ENCODE measurements at regions not wholly inside any gene's neighbourhood (a gene's known extent, or its start where the extent isn't known, plus 50 kb on each side); places are given as distances from the start of the nearest gene placed in this dataset.

GRCh38 chr18:67241299-67241698 lies 275.2 kb downstream of the DSEL start:
- Histone ChIP-seq H3K4me3 (ENCODE audit: extremely low read depth, insufficient read depth, low read length, poor library complexity, severe bottlenecking) (no peak overlapping the region), H3K36me3 (ENCODE audit: control insufficient read depth, insufficient read depth, low read length) (no peaks in the 10 kb centered on the region), H3K4me1 (ENCODE audit: control insufficient read depth, insufficient read depth, low read length, poor library complexity, severe bottlenecking) (no peaks in the 10 kb centered on the region), H3K9me3 (ENCODE audit: control insufficient read depth, low read length) (no peaks in the 10 kb centered on the region), H3K27ac (ENCODE audit: low read depth, low read length, severe bottlenecking) (no peak overlapping the region)
- 86% methylated on average over 1 of the region's 1 CpG; no CpG with 5 or more reads in 1 of the 2 experiments for WGBS, 2 experiments (ENCODE audit: insufficient coverage in 2 of 2)

DNA sequence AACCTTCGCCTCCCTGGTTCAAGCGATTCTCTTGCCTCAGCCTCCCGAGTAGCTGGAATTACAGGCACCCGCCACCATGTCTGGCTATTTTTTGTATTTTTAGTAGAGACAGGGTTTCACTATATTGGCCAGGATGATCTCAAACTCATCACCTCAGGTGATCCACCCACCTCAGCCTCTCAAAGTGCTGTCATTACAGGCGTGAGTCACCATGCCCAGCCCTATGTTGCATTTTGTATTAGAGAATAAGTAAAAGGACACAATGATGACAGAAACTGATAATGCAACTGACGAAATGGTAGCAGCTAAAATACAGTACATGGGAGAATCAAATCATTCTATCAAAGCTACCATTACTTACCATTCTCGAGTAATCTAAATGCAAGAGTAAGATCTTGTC lies 276.7 kb downstream of the DSEL start:
- H3K9me3 ChIP-seq (ENCODE audit: control insufficient read depth, low read length): no peaks in the 10 kb centered on the region
- H3K4me3 ChIP-seq (ENCODE audit: extremely low read depth, insufficient read depth, low read length, poor library complexity, severe bottlenecking): no peak overlapping the region
- no peaks in the 10 kb centered on the region for H3K4me1 ChIP-seq (ENCODE audit: control insufficient read depth, insufficient read depth, low read length, poor library complexity, severe bottlenecking)
- no peak overlapping the region for H3K27ac ChIP-seq (ENCODE audit: low read depth, low read length, severe bottlenecking)
- H3K36me3 ChIP-seq (ENCODE audit: control insufficient read depth, insufficient read depth, low read length): no peaks in the 10 kb centered on the region
- 90 to 93% methylated on average over 2 to 4 of the region's 7 CpGs for WGBS, 2 experiments (ENCODE audit: insufficient coverage in 2 of 2)

- peaks cover 5% of the 10 kb centered on the region for H3K9me3 ChIP-seq (ENCODE audit: control insufficient read depth, low read length)
- H3K4me1 ChIP-seq (ENCODE audit: control insufficient read depth, insufficient read depth, low read length, poor library complexity, severe bottlenecking): peaks cover 6% of the 10 kb centered on the region
- WGBS, 2 experiments (ENCODE audit: insufficient coverage in 2 of 2): no CpG with 5 or more reads among the region's 1 CpG
- H3K27ac ChIP-seq (ENCODE audit: low read depth, low read length, severe bottlenecking): peak overlapping the region; percentile 25
- no peaks in the 10 kb centered on the region for H3K36me3 ChIP-seq (ENCODE audit: control insufficient read depth, insufficient read depth, low read length)
- no peak overlapping the region for H3K4me3 ChIP-seq (ENCODE audit: extremely low read depth, insufficient read depth, low read length, poor library complexity, severe bottlenecking)
Measured at GRCh38 chr18:67232991-67233390, 283.5 kb downstream of the DSEL start.

GRCh38 chr18:67232406-67232805 lies 284.1 kb downstream of the DSEL start:
- Histone ChIP-seq H3K4me3 (ENCODE audit: extremely low read depth, insufficient read depth, low read length, poor library complexity, severe bottlenecking) (no peak overlapping the region), H3K27ac (ENCODE audit: low read depth, low read length, severe bottlenecking) (peak overlapping the region; percentile 25)
- 9 to 79% methylated on average over 2 to 3 of the region's 4 CpGs for WGBS, 2 experiments (ENCODE audit: insufficient coverage in 2 of 2)

GRCh38 chr18:67222887-67223286 lies 293.6 kb downstream of the DSEL start:
- no peak overlapping the region for H3K27ac ChIP-seq (ENCODE audit: low read depth, low read length, severe bottlenecking)
- H3K4me1 ChIP-seq (ENCODE audit: control insufficient read depth, insufficient read depth, low read length, poor library complexity, severe bottlenecking): no peaks in the 10 kb centered on the region
- no peaks in the 10 kb centered on the region for H3K36me3 ChIP-seq (ENCODE audit: control insufficient read depth, insufficient read depth, low read length)
- no peak overlapping the region for H3K4me3 ChIP-seq (ENCODE audit: extremely low read depth, insufficient read depth, low read length, poor library complexity, severe bottlenecking)
- peaks cover under 1% of the 10 kb centered on the region for H3K9me3 ChIP-seq (ENCODE audit: control insufficient read depth, low read length)

More at GRCh38 chr18:67232406-67232805, 284.1 kb downstream of the DSEL start:
- peaks cover 6% of the 10 kb centered on the region for H3K9me3 ChIP-seq (ENCODE audit: control insufficient read depth, low read length)
- no peaks in the 10 kb centered on the region for H3K36me3 ChIP-seq (ENCODE audit: control insufficient read depth, insufficient read depth, low read length)
- peaks cover 6% of the 10 kb centered on the region for H3K4me1 ChIP-seq (ENCODE audit: control insufficient read depth, insufficient read depth, low read length, poor library complexity, severe bottlenecking)

DNA sequence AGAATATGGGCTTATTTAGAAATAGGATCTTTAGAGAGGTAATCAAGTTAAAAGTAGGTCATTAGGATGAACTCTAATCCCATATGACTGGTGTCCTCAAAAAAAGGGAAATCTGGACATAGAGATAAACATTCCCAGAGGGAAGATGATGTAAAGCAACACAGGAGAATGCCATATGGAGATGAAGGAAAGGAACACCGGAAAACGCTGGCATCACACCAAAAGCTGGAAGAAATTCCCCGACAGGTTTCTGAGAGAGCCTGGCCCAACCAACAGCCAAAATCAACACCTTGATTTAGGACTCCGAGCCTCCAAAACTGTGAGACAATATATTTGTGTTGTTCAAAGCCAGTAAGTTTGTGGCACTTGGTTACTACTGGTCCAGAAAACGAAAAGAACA lies 296.7 kb downstream of the DSEL start:
- Histone ChIP-seq H3K9me3 (ENCODE audit: control insufficient read depth, low read length) (no peaks in the 10 kb centered on the region), H3K36me3 (ENCODE audit: control insufficient read depth, insufficient read depth, low read length) (no peaks in the 10 kb centered on the region), H3K4me1 (ENCODE audit: control insufficient read depth, insufficient read depth, low read length, poor library complexity, severe bottlenecking) (no peaks in the 10 kb centered on the region), H3K4me3 (ENCODE audit: extremely low read depth, insufficient read depth, low read length, poor library complexity, severe bottlenecking) (no peak overlapping the region), H3K27ac (ENCODE audit: low read depth, low read length, severe bottlenecking) (no peak overlapping the region)
- 70 to 85% methylated on average over 3 to 4 of the region's 5 CpGs for WGBS, 2 experiments (ENCODE audit: insufficient coverage in 2 of 2)

DNA sequence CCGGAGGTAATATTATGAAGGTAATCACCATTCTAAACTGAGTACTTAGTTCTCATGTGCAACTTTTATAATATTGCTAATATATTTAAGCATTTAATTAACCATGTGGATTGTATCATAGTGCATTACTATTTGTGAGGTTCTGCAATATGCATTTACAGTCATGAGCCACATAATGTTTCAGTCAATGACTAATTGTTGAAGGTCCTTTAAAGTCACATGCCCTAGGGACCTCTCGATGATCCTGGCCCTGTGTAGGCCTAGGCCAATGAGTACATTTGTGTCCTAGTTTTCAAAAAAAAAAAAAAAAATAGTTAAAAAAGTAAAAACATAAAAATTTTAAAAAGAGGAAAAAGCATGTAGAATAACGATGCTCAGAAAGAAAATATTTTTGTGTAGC lies 298.0 kb downstream of the DSEL start:
- no peaks in the 10 kb centered on the region for H3K4me1 ChIP-seq (ENCODE audit: control insufficient read depth, insufficient read depth, low read length, poor library complexity, severe bottlenecking)
- H3K36me3 ChIP-seq (ENCODE audit: control insufficient read depth, insufficient read depth, low read length): no peaks in the 10 kb centered on the region
- no peak overlapping the region for H3K27ac ChIP-seq (ENCODE audit: low read depth, low read length, severe bottlenecking)
- 83% methylated on average over 1 of the region's 3 CpGs; no CpG with 5 or more reads in 1 of the 2 experiments for WGBS, 2 experiments (ENCODE audit: insufficient coverage in 2 of 2)
- no peaks in the 10 kb centered on the region for H3K9me3 ChIP-seq (ENCODE audit: control insufficient read depth, low read length)
- no peak overlapping the region for H3K4me3 ChIP-seq (ENCODE audit: extremely low read depth, insufficient read depth, low read length, poor library complexity, severe bottlenecking)

DNA sequence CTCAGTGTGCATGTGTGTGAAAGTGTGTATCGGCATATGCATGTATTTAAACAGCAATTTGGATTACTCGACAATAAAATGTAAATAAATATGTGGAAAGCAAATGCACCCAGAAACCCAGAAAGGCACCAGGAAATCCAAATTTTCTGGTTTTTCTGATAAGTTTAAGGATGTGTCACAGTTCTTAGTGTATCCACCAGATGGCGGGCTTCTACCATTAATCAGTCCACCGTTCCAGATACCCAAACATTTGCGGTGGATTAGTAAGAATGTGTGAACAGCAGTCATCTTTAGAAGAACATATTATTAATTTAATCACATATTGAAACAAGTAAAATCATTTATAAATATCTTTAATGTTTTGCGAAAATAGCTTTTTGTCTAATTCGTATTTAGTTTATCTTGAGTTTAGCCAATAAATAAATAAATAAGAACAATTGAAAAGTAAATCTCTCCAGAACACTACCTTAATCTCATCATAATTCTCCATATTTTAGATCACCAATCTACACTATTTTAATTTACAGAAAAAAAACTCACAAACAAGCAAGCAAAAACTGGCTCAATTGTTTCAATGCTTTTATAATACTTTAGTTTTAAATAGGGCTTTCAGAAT lies 298.9 kb downstream of the DSEL start:
- Histone ChIP-seq H3K36me3 (ENCODE audit: control insufficient read depth, insufficient read depth, low read length) (no peaks in the 10 kb centered on the region), H3K4me3 (ENCODE audit: extremely low read depth, insufficient read depth, low read length, poor library complexity, severe bottlenecking) (no peak overlapping the region), H3K9me3 (ENCODE audit: control insufficient read depth, low read length) (no peaks in the 10 kb centered on the region), H3K27ac (ENCODE audit: low read depth, low read length, severe bottlenecking) (no peak overlapping the region), H3K4me1 (ENCODE audit: control insufficient read depth, insufficient read depth, low read length, poor library complexity, severe bottlenecking) (no peaks in the 10 kb centered on the region)
- WGBS, 2 experiments (ENCODE audit: insufficient coverage in 2 of 2): no CpG with 5 or more reads among the region's 7 CpGs

DNA sequence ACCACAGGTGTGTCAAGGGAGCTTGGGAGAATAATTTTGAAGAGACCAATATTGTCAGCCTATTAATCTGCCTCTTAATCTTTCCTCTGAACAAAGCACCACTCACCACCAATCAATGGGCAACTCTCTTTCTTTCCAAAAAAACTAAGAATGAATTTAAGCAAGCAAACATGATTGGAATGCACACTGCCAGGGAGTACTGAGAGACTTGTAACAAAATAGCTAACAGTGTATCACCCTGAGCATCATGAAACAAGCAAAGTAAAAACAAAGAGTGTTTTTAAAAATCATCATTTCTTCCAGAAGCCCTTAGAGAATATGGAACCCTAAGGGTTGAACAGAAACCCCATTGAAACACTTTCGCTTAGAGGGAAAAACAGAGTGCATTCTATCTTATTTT lies 299.7 kb downstream of the DSEL start:
- Histone ChIP-seq H3K27ac (ENCODE audit: low read depth, low read length, severe bottlenecking) (no peak overlapping the region), H3K36me3 (ENCODE audit: control insufficient read depth, insufficient read depth, low read length) (no peaks in the 10 kb centered on the region), H3K4me3 (ENCODE audit: extremely low read depth, insufficient read depth, low read length, poor library complexity, severe bottlenecking) (no peak overlapping the region), H3K4me1 (ENCODE audit: control insufficient read depth, insufficient read depth, low read length, poor library complexity, severe bottlenecking) (no peaks in the 10 kb centered on the region), H3K9me3 (ENCODE audit: control insufficient read depth, low read length) (no peaks in the 10 kb centered on the region)
- WGBS, 2 experiments (ENCODE audit: insufficient coverage in 2 of 2): 78% methylated on average over 1 of the region's 1 CpG; no CpG with 5 or more reads in 1 of the 2 experiments

DNA sequence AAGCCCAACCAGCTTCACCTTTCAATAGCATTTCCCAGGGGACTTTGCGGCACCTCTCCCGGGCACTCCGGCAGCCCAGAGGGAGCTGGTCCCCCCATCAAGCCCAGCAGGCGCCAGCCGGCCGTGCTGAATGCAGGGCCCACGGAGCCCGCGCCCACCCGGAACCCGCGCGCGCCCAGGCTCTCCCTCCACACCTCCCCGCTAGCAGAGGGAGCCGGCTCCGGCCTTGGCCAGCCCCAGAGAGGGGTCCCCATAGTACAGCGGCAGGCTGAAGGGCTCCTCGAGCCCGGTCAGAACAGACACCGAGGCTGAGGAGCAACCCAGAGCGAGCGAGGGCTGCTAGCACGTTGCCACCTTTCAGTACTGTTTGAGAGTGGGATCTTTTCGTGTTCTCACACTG lies 300.8 kb downstream of the DSEL start:
- no peaks in the 10 kb centered on the region for H3K4me1 ChIP-seq (ENCODE audit: control insufficient read depth, insufficient read depth, low read length, poor library complexity, severe bottlenecking)
- H3K27ac ChIP-seq (ENCODE audit: low read depth, low read length, severe bottlenecking): no peak overlapping the region
- H3K36me3 ChIP-seq (ENCODE audit: control insufficient read depth, insufficient read depth, low read length): no peaks in the 10 kb centered on the region
- no peak overlapping the region for H3K4me3 ChIP-seq (ENCODE audit: extremely low read depth, insufficient read depth, low read length, poor library complexity, severe bottlenecking)
- 98 to 100% methylated on average over 9 to 11 of the region's 25 CpGs for WGBS, 2 experiments (ENCODE audit: insufficient coverage in 2 of 2)
- no peaks in the 10 kb centered on the region for H3K9me3 ChIP-seq (ENCODE audit: control insufficient read depth, low read length)

DNA sequence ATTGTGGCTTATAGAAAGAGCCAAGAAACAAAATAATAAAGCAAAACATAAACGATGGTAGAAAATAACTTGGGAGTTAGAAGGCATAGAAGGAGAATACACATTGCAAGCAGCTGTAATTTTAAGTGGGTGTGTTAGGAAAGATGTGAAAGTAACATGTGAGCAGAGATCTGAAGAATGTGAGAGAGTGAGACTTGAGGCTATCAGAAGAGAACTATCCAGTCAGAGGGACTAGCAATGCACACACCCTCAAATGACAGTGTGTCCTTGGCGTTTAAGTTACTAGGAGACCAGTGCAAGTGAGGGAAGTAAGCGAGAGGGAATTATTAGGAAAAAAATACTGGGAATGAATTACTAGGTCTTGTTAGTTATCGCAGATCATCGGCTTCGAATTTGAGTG lies 304.9 kb downstream of the DSEL start:
- Histone ChIP-seq H3K4me3 (ENCODE audit: extremely low read depth, insufficient read depth, low read length, poor library complexity, severe bottlenecking) (no peak overlapping the region), H3K27ac (ENCODE audit: low read depth, low read length, severe bottlenecking) (no peak overlapping the region), H3K36me3 (ENCODE audit: control insufficient read depth, insufficient read depth, low read length) (no peaks in the 10 kb centered on the region), H3K9me3 (ENCODE audit: control insufficient read depth, low read length) (no peaks in the 10 kb centered on the region), H3K4me1 (ENCODE audit: control insufficient read depth, insufficient read depth, low read length, poor library complexity, severe bottlenecking) (no peaks in the 10 kb centered on the region)
- WGBS, 2 experiments (ENCODE audit: insufficient coverage in 2 of 2): 87 to 92% methylated on average over 5 to 6 of the region's 6 CpGs
